NCI-H226 (cell line): ENCODE measurements at regions not wholly inside any gene's neighbourhood (a gene's known extent, or its start where the extent isn't known, plus 50 kb on each side); places are given as distances from the start of the nearest gene placed in this dataset.
"Not testable (repeated sequence)": the region's sequence is repeated elsewhere in the genome, so short reads cannot be mapped to it uniquely, and the experiment has no call there.

Experiments
- DNase-seq: peaks from one replicate; pipeline ENCODE4 v3.0.0-alpha.2; 2015

- DNase-seq, result no peak
Observed at GRCh38 chr2:129467941-129468340, 511.5 kb upstream of the RAB6C start.

- no peak for DNase-seq
Observed at GRCh38 chr2:129468879-129469278, 510.6 kb upstream of the RAB6C start.

- no peak for DNase-seq
Observed at GRCh38 chr2:129469389-129469788, 510.1 kb upstream of the RAB6C start.

- DNase-seq, result no peak
Observed at GRCh38 chr2:129469871-129470270, 509.6 kb upstream of the RAB6C start.

GRCh38 chr2:129478902-129479517, 500.5 kb upstream of the RAB6C start:
- DNase-seq, result no peak

- no peak for DNase-seq
Observed at GRCh38 chr2:129479892-129480291, 499.6 kb upstream of the RAB6C start.

- no peak for DNase-seq
Observed at GRCh38 chr2:129480790-129481189, 498.7 kb upstream of the RAB6C start.

GRCh38 chr2:129481306-129482219, 497.9 kb upstream of the RAB6C start:
- DNase-seq, result no peak

GRCh38 chr2:129482626-129483025, 496.8 kb upstream of the RAB6C start:
- DNase-seq, result no peak

GRCh38 chr2:129483366-129483765, 496.1 kb upstream of the RAB6C start:
- no peak for DNase-seq

GRCh38 chr2:129484999-129485897, 494.2 kb upstream of the RAB6C start:
- DNase-seq, result no peak

GRCh38 chr2:129488376-129488775, 491.1 kb upstream of the RAB6C start:
- no peak for DNase-seq

- no peak for DNase-seq
Observed at GRCh38 chr2:129490641-129491040, 488.8 kb upstream of the RAB6C start.

GRCh38 chr2:129491308-129491707, 488.2 kb upstream of the RAB6C start:
- no peak for DNase-seq

GRCh38 chr2:129492548-129492947, 486.9 kb upstream of the RAB6C start:
- DNase-seq, result no peak

- DNase-seq, result no peak
Observed at GRCh38 chr2:129499747-129500146, 479.7 kb upstream of the RAB6C start.

- no peak for DNase-seq
Observed at GRCh38 chr2:129502781-129503180, 476.7 kb upstream of the RAB6C start.

- no peak for DNase-seq
Observed at GRCh38 chr2:129504646-129505045, 474.8 kb upstream of the RAB6C start.

- DNase-seq, result no peak
Observed at GRCh38 chr2:129518937-129519336, 460.5 kb upstream of the RAB6C start.

- DNase-seq, result not testable (repeated sequence)
Observed at GRCh38 chr2:129532158-129532557, 447.3 kb upstream of the RAB6C start.

- DNase-seq, result no peak
Observed at GRCh38 chr2:129548880-129549279, 430.6 kb upstream of the RAB6C start.

GRCh38 chr2:129550536-129550935, 428.9 kb upstream of the RAB6C start:
- no peak for DNase-seq

GRCh38 chr2:129554373-129554772, 425.1 kb upstream of the RAB6C start:
- DNase-seq, result no peak
